Pancreas (tissue), 10 donors: ENCODE measurements at regions not wholly inside any gene's neighbourhood (a gene's known extent, or its start where the extent isn't known, plus 50 kb on each side); places are given as distances from the start of the nearest gene placed in this dataset.
"Not testable (repeated sequence)": the region's sequence is repeated elsewhere in the genome, so short reads cannot be mapped to it uniquely, and the experiment has no call there.

Experiments used
- ATAC-seq, 4 donors: fragments of 200-7000 bp; cut with Tn5 transposase; one replicate each; pipeline versions ENCODE4 v1.8.0 to v1.9.1; 2020; ENCODE audit warnings: mild to moderate bottlenecking in 4 of 4, moderate library complexity in 4 of 4
- DNase-seq, 6 donors: peaks; one replicate each; pipeline ENCODE4 v3.0.0-alpha.2; 2020
- FAIRE-seq: peaks from 2 replicates; lab custom pipeline; 2012; peaks lifted over from hg19 to GRCh38; lab: Jason Lieb, UNC
- H3K27ac ChIP-seq, 4 donors: fragments of 200-600 bp; sonication (generic); 1 replicate in 3 of 4; 2 replicates in 1 of 4; pipeline versions ENCODE4 v1.5.0 to v1.8.0; 2020
- H3K27me3 ChIP-seq, 4 donors: fragments of 200-600 bp; one replicate each; pipeline ENCODE4 v1.8.0; 2021
- H3K36me3 ChIP-seq, 3 donors: fragments of 200-600 bp; sonication (generic) in 1 of 3; one replicate each; pipeline versions ENCODE4 v1.5.0 to v1.8.0; 2020 to 2021
- H3K4me1 ChIP-seq, 3 donors: fragments of 200-600 bp; one replicate each; pipeline ENCODE4 v1.8.0; 2021
- H3K4me3 ChIP-seq, 4 donors: fragments of 200-600 bp; sonication (generic) in 2 of 4; one replicate each; pipeline versions ENCODE4 v1.5.0 to v1.8.0; 2020 to 2021
- H3K9me3 ChIP-seq, 4 donors: fragments of 200-600 bp; one replicate each; pipeline ENCODE4 v1.8.0; 2021
- CTCF ChIP-seq, 4 donors: fragments of 200-600 bp; sonication (generic) in 3 of 4; IDR thresholded peaks; one replicate each; pipeline versions ENCODE4 v1.5.0 to v1.8.0; 2021; ENCODE audit warnings: antibody characterized with exemption in 4 of 4
- WGBS, 2 donors: extraction: QIAGEN DNeasy Blood & Tissue Kit; methylation state at CpG; one replicate each; pipeline ENCODE4 v1.1.7; 2013; 5-methylcytosine and 5-hydroxymethylcytosine counted together
- intact Hi-C, 3 donors: fragments of 100-400 bp; cut with DNase I; formaldehyde crosslinking; loops; one replicate each; pipeline versions ENCODE4 v1.11.1 to v1.14.2; 2022
- donor health status: healthy with polysubstance abuse.
- donor health status: DM: no; HTN: no; CAD: no; lungs with moderate emphysema.
- donor health status: DM: no; HTN: no; CAD: no.
- donor health status: control.
- donor health status: control.
- donor health status: Bipolar disorder and iron deficiency.
- donor health status: DM: yes; HTN: yes; CAD: no.
- donor health status: DM: no; HTN: no; CAD: no.
- donor health status: DM: no; HTN: no; CAD: no.
- donor health status: DM: yes; HTN: yes; CAD: no.

GRCh38 chr5:161007879-161008278 lies 155.9 kb upstream of the ATP10B start:
- Histone ChIP-seq H3K36me3 (no peaks in the 10 kb centered on the region), H3K4me3 (no peak overlapping the region), H3K27me3 (no peaks in the 10 kb centered on the region), H3K9me3 (no peaks in the 10 kb centered on the region), H3K27ac (no peak overlapping the region), H3K4me1 (no peaks in the 10 kb centered on the region)
- ATAC-seq (no peak), DNase-seq (no peak), FAIRE-seq (no peak)
- no peak for TF ChIP-seq CTCF (IDR thresholded peaks at IDR 0.05)
- intact Hi-C loops: no loop called here
- 66 to 80% methylated on average over 2 of the region's 2 CpGs for WGBS, 2 donors

- WGBS, 2 donors: 79 to 90% methylated on average over 1 of the region's 1 CpG
- DNase-seq (no peak), ATAC-seq (no peak), FAIRE-seq (no peak)
- intact Hi-C loops: no loop called here
- no peak for TF ChIP-seq CTCF (IDR thresholded peaks at IDR 0.05)
- Histone ChIP-seq H3K9me3 (no peaks in the 10 kb centered on the region), H3K4me3 (no peak overlapping the region), H3K4me1 (no peaks in the 10 kb centered on the region), H3K27ac (no peak overlapping the region), H3K27me3 (no peaks in the 10 kb centered on the region), H3K36me3 (no peaks in the 10 kb centered on the region)
These were observed 150.6 kb upstream of the ATP10B start for GRCh38 chr5:161002571-161003074.

GRCh38 chr5:161001604-161002003 lies 149.6 kb upstream of the ATP10B start:
- Histone ChIP-seq H3K27ac (no peak overlapping the region), H3K4me3 (no peak overlapping the region), H3K36me3 (no peaks in the 10 kb centered on the region), H3K4me1 (no peaks in the 10 kb centered on the region), H3K9me3 (no peaks in the 10 kb centered on the region), H3K27me3 (no peaks in the 10 kb centered on the region)
- 75 to 95% methylated on average over 1 of the region's 1 CpG for WGBS, 2 donors
- TF ChIP-seq CTCF (IDR thresholded peaks at IDR 0.05): no peak
- ATAC-seq (no peak), FAIRE-seq (no peak), DNase-seq (no peak)
- intact Hi-C loops: no loop called here

- 79 to 82% methylated on average over 1 of the region's 1 CpG for whole genome bisulfite sequencing, 2 donors
- intact Hi-C loops, FAIRE-seq, H3K4me1 ChIP-seq, DNase-seq, H3K27me3 ChIP-seq, H3K9me3 ChIP-seq, H3K27ac ChIP-seq, H3K36me3 ChIP-seq, ATAC-seq, H3K4me3 ChIP-seq: not testable (repeated sequence)
These were observed 149.1 kb upstream of the ATP10B start for GRCh38 chr5:161001142-161001541.

- Histone ChIP-seq H3K27ac (no peak overlapping the region), H3K4me1 (no peaks in the 10 kb centered on the region), H3K4me3 (no peak overlapping the region), H3K36me3 (no peaks in the 10 kb centered on the region), H3K9me3 (no peaks in the 10 kb centered on the region), H3K27me3 (no peaks in the 10 kb centered on the region)
- ATAC-seq: no peak
- DNase-seq: no peak
- WGBS, 2 donors: 70 to 88% methylated on average over 1 of the region's 1 CpG
- no peak for TF ChIP-seq CTCF (IDR thresholded peaks at IDR 0.05)
- FAIRE-seq: no peak
- intact Hi-C loops: no loop called here
These were observed 139.2 kb upstream of the ATP10B start for GRCh38 chr5:160991205-160991604.
